GM12878 (cell line): ENCODE measurements at regions not wholly inside any gene's neighbourhood (a gene's known extent, or its start where the extent isn't known, plus 50 kb on each side); places are given as distances from the start of the nearest gene placed in this dataset.

Source experiments
- BACH1 ChIP-seq: fragments of 450-650 bp; IDR thresholded peaks from 2 replicates; pipeline ENCODE4 v1.6.1; 2017; ENCODE audit warnings: mild to moderate bottlenecking, borderline replicate concordance
- EP300 ChIP-seq, 2 experiments: fragments of 150-350 bp in 1 of 2; IDR thresholded peaks; 2 replicates each; pipeline ENCODE4 v1.6.1; 2011 to 2012; ENCODE audit warnings: low read depth in 2 of 2, low read length in 2 of 2, borderline replicate concordance in 1 of 2, improper control_type of control experiment in 1 of 2, inconsistent platforms in 1 of 2; ENCODE audit not compliant: control insufficient read depth in 1 of 2
- NFYB ChIP-seq: IDR thresholded peaks from 2 replicates; pipeline ENCODE4 v1.6.1; 2011; ENCODE audit warnings: low read depth, mild to moderate bottlenecking, low read length, improper control_type of control experiment, moderate library complexity; ENCODE audit not compliant: insufficient read depth
- PRDM15 ChIP-seq: fragments of 450-650 bp; formaldehyde crosslinking; IDR thresholded peaks from 2 replicates; pipeline ENCODE4 v1.4.0; 2020; ENCODE audit warnings: mild to moderate bottlenecking, moderate library complexity
- RAD51 ChIP-seq: fragments of 450-650 bp; IDR thresholded peaks from 2 replicates; pipeline ENCODE4 v1.6.1; 2016; ENCODE audit warnings: moderate library complexity, mild to moderate bottlenecking, inconsistent platforms
- ZBED1 ChIP-seq: IDR thresholded peaks from 2 replicates; pipeline ENCODE4 v1.6.1; 2016; ENCODE audit warnings: borderline replicate concordance
- TF ChIP-seq, protein P1 (sequence below), 3 experiments: IDR thresholded peaks in 2 of 3; conservative IDR thresholded peaks in 1 of 3; 2 replicates each; pipeline ENCODE4 v1.5.1; 2011; ENCODE audit warnings: low read depth in 3 of 3, low read length in 3 of 3, mild to moderate bottlenecking in 3 of 3, control low read depth in 2 of 3, moderate library complexity in 2 of 3, inconsistent platforms in 1 of 3, mixed read lengths in 1 of 3; ENCODE audit not compliant: control insufficient read depth in 2 of 3, insufficient read depth in 1 of 3; ENCODE audit errors: extremely low read depth in 1 of 3
- TF ChIP-seq, protein P2 (sequence below): IDR thresholded peaks from 2 replicates; pipeline ENCODE4 v1.6.1; 2012; ENCODE audit warnings: low read depth, low read length, improper control_type of control experiment

- TF ChIP-seq, protein P1, sequence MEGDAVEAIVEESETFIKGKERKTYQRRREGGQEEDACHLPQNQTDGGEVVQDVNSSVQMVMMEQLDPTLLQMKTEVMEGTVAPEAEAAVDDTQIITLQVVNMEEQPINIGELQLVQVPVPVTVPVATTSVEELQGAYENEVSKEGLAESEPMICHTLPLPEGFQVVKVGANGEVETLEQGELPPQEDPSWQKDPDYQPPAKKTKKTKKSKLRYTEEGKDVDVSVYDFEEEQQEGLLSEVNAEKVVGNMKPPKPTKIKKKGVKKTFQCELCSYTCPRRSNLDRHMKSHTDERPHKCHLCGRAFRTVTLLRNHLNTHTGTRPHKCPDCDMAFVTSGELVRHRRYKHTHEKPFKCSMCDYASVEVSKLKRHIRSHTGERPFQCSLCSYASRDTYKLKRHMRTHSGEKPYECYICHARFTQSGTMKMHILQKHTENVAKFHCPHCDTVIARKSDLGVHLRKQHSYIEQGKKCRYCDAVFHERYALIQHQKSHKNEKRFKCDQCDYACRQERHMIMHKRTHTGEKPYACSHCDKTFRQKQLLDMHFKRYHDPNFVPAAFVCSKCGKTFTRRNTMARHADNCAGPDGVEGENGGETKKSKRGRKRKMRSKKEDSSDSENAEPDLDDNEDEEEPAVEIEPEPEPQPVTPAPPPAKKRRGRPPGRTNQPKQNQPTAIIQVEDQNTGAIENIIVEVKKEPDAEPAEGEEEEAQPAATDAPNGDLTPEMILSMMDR (IDR thresholded peaks at IDR 0.05 in 2 of 3, conservative IDR thresholded peaks at IDR 0.05 in 1 of 3; ENCODE audit: control insufficient read depth in 2 of 3, extremely low read depth in 1 of 3, insufficient read depth in 1 of 3, low read depth in 3 of 3, low read length in 3 of 3): no peak
- TF ChIP-seq ZBED1: no peak
- TF ChIP-seq RAD51: no peak
- TF ChIP-seq, protein P2, sequence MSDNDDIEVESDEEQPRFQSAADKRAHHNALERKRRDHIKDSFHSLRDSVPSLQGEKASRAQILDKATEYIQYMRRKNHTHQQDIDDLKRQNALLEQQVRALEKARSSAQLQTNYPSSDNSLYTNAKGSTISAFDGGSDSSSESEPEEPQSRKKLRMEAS: no peak
- TF ChIP-seq EP300 (IDR thresholded peaks at IDR 0.05; ENCODE audit: borderline replicate concordance in 1 of 2, control insufficient read depth in 1 of 2, low read depth in 2 of 2, low read length in 2 of 2): no peak
- no peak for TF ChIP-seq NFYB
- TF ChIP-seq PRDM15 (CRISPR knock-in tag): no peak
- no peak for TF ChIP-seq BACH1
Observed at GRCh38 chr17:74150428-74151025, 53.0 kb upstream of the RPL38 start (continued).
